H1 (cell line): ENCODE measurements at regions not wholly inside any gene's neighbourhood (a gene's known extent, or its start where the extent isn't known, plus 50 kb on each side); places are given as distances from the start of the nearest gene placed in this dataset.

Experiments used
- CBX5 ChIP-seq: fragments of 300-800, 300-1000 bp; sonication (generic); IDR thresholded peaks from 2 replicates; pipeline ENCODE4 v1.7.1; 2016; ENCODE audit warnings: antibody characterized with exemption, low read length, low read depth
- RNF2 ChIP-seq: fragments of 200-900, 300-1000 bp; sonication (generic); IDR thresholded peaks from 2 replicates; pipeline ENCODE4 v1.7.1; 2016; ENCODE audit warnings: borderline replicate concordance, low read depth, mild to moderate bottlenecking, antibody characterized with exemption, low read length; ENCODE audit not compliant: poor library complexity, severe bottlenecking; ENCODE audit errors: missing control alignments
- YY1 ChIP-seq: IDR thresholded peaks from 2 replicates; pipeline ENCODE4 v1.6.1; 2011; ENCODE audit warnings: low read depth, mild to moderate bottlenecking, low read length

GRCh38 chr4:27518876-27519275, 658.2 kb downstream of the STIM2 start (continued):
- TF ChIP-seq CBX5 = no peak
- TF ChIP-seq YY1 = no peak
- no peak for TF ChIP-seq RNF2
